GM20431 (cell line): ENCODE measurements at regions not wholly inside any gene's neighbourhood (a gene's known extent, or its start where the extent isn't known, plus 50 kb on each side); places are given as distances from the start of the nearest gene placed in this dataset.
"Not testable (repeated sequence)": the region's sequence is repeated elsewhere in the genome, so short reads cannot be mapped to it uniquely, and the experiment has no call there.

Source experiments
- in situ Hi-C: fragments of 300-500 bp; cut with MseI, MboI; formaldehyde crosslinking; loops from one replicate; pipeline ENCODE4 v1.15.0; 2020; ENCODE audit warnings: low sequenced_read_pairs; ENCODE audit not compliant: unreplicated experiment

DNA sequence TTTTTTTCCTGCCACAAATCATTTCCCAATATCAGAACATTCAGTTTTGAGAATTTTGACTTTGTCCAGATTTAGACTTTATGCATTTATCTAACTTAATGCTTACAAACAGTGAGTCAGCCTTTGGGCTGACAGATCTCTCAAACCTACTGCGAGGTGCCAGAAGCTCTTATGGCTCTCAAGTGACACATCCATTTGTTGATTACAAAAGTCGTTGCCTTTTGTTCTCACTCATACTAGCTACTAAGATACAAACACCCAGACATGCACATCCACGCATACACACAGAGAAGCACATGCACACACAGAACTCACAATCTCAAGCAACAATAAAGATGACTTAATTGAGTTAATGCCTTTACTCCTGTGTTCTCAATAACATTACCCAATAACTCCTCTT lies 1147.5 kb downstream of the DIAPH3 start:
- in situ Hi-C loops = no loop called here

DNA sequence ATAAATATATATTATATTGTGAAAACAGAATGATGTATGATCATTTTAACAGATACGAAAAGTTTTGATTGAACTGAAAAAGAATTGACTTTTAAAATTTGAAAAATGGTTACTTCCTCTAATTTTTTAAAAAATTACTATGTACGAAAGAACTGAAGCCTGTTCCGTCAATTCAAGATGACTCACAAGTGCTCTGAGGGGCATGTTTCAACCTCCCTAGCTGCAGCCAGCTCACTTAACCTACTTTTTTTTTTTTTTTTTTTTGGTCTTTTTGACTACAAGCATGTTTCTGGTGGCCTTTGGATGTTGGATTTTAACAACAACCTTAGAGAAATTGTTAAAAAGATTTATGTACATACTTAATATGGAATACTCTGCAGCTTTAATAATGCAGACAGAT lies 1139.3 kb downstream of the DIAPH3 start:
- in situ Hi-C loops = no loop called here

- in situ Hi-C loops = no loop called here
Observed at GRCh38 chr13:59034198-59034597, 1129.5 kb downstream of the DIAPH3 start.

DNA sequence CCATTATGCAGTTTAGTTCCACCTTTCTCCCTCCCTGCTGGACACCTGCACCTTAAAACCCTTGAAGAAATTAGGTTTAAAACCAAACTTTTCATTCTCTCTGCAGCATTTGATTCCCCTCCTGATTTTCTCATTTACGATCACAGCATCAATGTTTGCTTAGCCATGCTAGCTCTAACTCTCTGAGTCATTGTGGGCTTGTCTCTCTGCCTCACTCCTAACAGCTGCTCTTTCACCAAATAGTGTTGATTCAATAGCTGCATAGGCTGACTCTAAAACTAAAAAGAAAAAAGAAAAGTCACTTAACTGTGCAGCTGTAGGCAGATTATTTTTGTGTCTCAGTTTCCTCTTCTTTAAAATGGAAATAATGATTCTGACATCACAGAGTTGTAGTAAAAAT lies 1124.9 kb downstream of the DIAPH3 start:
- in situ Hi-C loops = no loop called here

GRCh38 chr13:59043016-59043415 lies 1120.7 kb downstream of the DIAPH3 start:
- in situ Hi-C loops = no loop called here

GRCh38 chr13:59047546-59047945 lies 1116.2 kb downstream of the DIAPH3 start:
- in situ Hi-C loops = no loop called here

DNA sequence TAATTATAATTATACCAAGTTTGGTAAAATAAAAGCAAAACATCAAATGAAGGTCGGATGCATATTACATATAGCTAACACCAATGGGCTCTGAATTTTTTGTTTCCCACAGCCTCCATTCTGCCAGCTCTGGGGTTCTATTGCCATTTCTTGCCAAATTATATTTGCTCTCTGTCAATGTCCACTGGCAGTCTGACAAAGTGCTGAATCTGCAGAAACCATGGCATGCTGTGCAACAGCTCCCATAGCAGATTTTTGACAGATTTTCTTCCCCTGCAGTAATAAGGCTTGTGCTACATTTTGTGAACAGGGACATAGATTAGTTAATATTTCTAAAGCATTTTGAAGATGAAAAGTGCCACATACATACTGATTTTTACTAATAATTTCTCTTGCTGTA lies 1102.1 kb downstream of the DIAPH3 start:
- in situ Hi-C loops = no loop called here

DNA sequence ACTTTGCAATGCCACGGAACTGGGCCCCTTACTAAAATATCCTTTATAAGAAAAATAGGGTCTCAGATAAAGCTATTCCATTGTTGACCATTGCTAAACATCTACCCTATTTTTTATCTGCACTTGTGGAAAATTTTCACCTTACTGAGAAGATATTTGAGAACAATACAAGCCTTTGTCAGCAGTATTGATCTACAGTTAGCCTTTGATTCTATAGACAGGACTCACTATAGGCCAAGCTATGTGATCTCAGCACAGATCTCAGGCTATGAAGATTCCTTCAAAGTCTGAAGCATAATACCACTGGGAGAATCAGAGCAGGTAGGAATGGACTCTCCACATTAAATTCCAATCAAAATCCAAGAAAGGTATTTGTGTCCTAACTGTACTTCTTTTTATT lies 1099.7 kb downstream of the DIAPH3 start:
- in situ Hi-C loops = no loop called here

GRCh38 chr13:59076386-59076785 lies 1087.3 kb downstream of the DIAPH3 start:
- in situ Hi-C loops = not testable (repeated sequence)

DNA sequence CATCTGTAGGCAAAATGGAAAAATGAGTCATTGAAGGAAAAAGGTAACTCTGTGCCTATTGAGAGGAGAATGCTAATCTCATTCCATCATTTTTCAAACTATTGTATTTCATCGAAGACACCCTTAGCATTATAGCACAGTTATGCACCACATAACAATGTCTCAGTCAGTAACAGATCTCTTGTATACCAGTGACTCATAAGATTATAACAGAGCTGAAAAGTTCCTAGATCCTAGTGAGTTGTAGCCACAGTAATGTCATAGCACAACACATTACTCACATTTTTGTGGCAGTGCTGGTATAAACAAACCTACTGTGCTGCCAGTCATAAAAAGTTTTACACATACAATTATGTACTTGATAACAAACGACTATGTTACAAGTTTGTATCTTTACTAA lies 1077.6 kb downstream of the DIAPH3 start:
- in situ Hi-C loops = no loop called here

- in situ Hi-C loops = no loop called here
Observed at GRCh38 chr13:59088716-59089115, 1075.0 kb downstream of the DIAPH3 start.

DNA sequence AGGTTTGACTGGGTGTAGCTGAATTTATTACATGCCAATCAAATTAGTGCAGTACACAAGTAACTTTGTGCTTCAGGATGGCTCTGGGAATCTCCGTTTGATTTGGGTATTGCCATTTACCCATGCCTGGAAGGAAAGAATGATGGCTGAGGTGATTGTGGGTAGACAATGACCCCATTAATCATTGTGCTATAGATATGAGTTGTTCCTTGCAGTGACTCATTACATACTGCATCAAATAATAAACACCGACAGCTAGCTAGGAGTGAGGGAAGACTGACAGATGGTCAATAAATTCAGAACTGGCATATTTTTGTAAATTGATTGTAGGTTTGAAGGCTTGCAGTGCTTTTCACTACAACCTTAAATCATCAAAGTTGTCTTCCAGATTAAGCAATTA lies 1069.5 kb downstream of the DIAPH3 start:
- in situ Hi-C loops = no loop called here

- in situ Hi-C loops = no loop called here
Observed at GRCh38 chr13:59099182-59099974, 1064.3 kb downstream of the DIAPH3 start.

DNA sequence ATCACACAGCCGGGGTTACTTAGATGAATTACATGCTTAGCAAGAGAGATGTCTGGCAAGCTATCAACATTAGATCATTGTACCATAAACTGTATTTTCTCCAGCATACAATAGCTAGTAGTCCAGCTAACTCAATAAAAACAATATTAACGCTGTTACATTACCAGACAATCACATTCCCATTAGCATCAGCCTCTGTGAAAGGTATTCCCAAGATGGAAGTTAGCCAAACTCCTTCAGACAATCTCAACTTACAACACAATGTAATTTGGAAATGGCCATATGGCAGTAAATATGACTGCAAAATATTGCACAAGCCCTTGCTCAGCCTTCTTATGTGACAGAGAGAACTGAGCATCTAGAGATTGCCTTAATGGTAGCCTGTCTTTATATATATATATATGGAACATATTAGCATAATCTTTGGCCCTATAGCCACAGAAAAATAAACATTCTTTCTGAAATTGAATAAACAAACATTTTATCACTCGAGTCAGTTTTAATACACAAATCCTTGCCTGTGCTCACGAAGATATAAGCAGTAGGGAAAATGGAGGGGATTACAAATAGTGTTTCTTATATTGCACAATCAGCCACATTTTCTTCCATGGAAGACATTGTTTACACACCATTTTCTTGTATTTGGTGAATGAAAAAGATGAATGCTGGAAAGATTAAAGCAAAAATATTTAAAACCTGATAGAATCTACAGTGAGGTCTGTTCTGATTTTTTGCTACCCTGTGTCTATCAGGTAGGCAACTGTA lies 1060.5 kb downstream of the DIAPH3 start:
- in situ Hi-C loops = no loop called here

GRCh38 chr13:59111751-59112171 lies 1052.0 kb downstream of the DIAPH3 start:
- in situ Hi-C loops = no loop called here

- in situ Hi-C loops = no loop called here
Observed at GRCh38 chr13:59112221-59112718, 1051.5 kb downstream of the DIAPH3 start.

- in situ Hi-C loops = no loop called here
Observed at GRCh38 chr13:59119475-59119874, 1044.3 kb downstream of the DIAPH3 start.

DNA sequence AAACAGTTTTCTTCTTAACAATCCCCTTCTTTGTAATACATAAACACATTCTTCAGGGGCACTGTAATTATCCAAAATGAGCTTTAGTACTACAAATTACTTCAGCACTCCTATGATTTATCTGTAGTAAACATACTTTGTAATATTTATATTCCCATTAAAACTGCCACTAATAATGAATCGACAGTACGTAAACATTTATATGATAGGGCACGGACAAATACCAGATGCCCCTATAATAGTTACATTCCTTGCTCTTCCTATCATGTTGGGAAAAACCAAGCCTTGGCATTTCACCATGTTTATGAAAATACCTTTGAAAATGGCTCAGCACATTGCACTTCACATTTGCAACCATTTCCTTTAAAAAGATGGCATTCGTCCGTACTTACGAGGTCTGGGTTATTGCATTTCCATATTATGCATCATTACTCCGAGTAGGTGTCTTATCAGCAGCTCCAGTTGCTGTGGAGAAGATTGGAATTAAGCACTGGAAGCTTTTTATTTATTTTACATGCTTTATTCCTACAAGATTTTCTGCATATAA lies 1043.4 kb downstream of the DIAPH3 start:
- in situ Hi-C loops = no loop called here

DNA sequence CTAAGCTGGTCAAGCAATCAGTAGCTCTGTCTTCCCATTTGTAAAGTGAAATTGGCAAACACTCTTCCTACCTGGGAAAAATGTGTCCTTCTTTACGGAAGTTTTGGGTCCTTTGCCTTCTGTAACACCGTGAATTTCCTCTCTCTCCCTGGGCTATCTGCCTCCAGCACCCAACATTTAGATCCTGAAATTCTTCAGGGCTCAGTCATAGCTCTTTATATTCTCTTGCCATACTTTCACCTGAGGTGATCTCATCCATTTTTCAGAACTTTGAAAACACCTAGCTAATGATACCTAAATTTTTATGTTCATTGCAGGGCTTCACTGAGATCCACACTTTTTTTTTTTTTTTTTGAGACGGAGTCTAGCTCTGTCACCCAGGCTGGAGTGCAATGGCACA lies 1042.2 kb downstream of the DIAPH3 start:
- in situ Hi-C loops = no loop called here

GRCh38 chr13:59126474-59126873 lies 1037.3 kb downstream of the DIAPH3 start:
- in situ Hi-C loops = no loop called here

GRCh38 chr13:59133903-59134302 lies 1029.8 kb downstream of the DIAPH3 start:
- in situ Hi-C loops = no loop called here
